IMR-90 (cell line): ENCODE measurements at regions not wholly inside any gene's neighbourhood (a gene's known extent, or its start where the extent isn't known, plus 50 kb on each side); places are given as distances from the start of the nearest gene placed in this dataset.

Experiments used
- ATAC-seq: fragments of 200-7000 bp; cut with Tn5 transposase; 2 replicates; pipeline ENCODE4 v1.9.1; 2020; ENCODE audit warnings: low read depth, mild to moderate bottlenecking, moderate library complexity
- BruUV-seq: library from RNA; stranded (reverse); fragments of 400-500 nt; replicated peaks from 2 replicates; lab custom pipeline; 2021; lab: Mats Ljungman, UMichigan
- CTCF ChIA-PET: fragments of 300-600 bp; formaldehyde crosslinking; extraction: SDS; loops from one replicate; lab custom pipeline; 2021; ENCODE audit warnings: antibody characterized with exemption; lab: Yijun Ruan, JAX
- POLR2A ChIA-PET: fragments of 300-600 bp; sonication (Branson Sonifier 250); formaldehyde crosslinking; loops from one replicate; lab custom pipeline; 2022; ENCODE audit warnings: antibody characterized with exemption; ENCODE audit not compliant: unreplicated experiment; lab: Charles Lee
- DNase-seq: peaks from one replicate; pipeline ENCODE4 v3.0.0; 2013
- H2AFZ ChIP-seq: replicated peaks from 2 replicates; pipeline ENCODE3; 2013; ENCODE audit warnings: low read length, mild to moderate bottlenecking; ENCODE audit not compliant: poor library complexity
- H2AK5ac ChIP-seq: 2 replicates; pipeline ENCODE4 v1.6.1; 2013; ENCODE audit warnings: low read depth, low read length, inconsistent platforms
- H2AK9ac ChIP-seq: replicated peaks from 2 replicates; pipeline ENCODE3; 2013; ENCODE audit warnings: mild to moderate bottlenecking, low read depth, low read length, moderate library complexity; ENCODE audit not compliant: poor library complexity
- H2BK120ac ChIP-seq: 2 replicates; pipeline ENCODE4 v1.6.1; 2013; ENCODE audit warnings: low read depth, low read length, inconsistent platforms
- H2BK15ac ChIP-seq: 3 replicates; pipeline ENCODE4 v1.6.1; 2013; ENCODE audit warnings: low read depth, low read length, inconsistent platforms
- H2BK20ac ChIP-seq: 2 replicates; pipeline ENCODE4 v1.6.1; 2013; ENCODE audit warnings: low read depth, mild to moderate bottlenecking, inconsistent platforms, low read length, moderate library complexity
- H2BK5ac ChIP-seq: 2 replicates; pipeline ENCODE4 v1.6.1; 2013; ENCODE audit warnings: mild to moderate bottlenecking, low read depth, low read length, inconsistent platforms; ENCODE audit not compliant: poor library complexity, severe bottlenecking
- H3K14ac ChIP-seq: replicated peaks from 2 replicates; pipeline ENCODE4 v1.6.1; 2013; ENCODE audit warnings: low read depth, low read length, inconsistent platforms
- H3K18ac ChIP-seq: 2 replicates; pipeline ENCODE4 v1.6.1; 2013; ENCODE audit warnings: low read depth, low read length, control low read depth
- H3K23ac ChIP-seq: 2 replicates; pipeline ENCODE4 v1.6.1; 2013; ENCODE audit warnings: low read depth, low read length, inconsistent platforms
- H3K27ac ChIP-seq: 2 replicates; pipeline ENCODE4 v1.5.1; 2013; ENCODE audit warnings: mild to moderate bottlenecking, control low read depth, low read length; ENCODE audit not compliant: insufficient read depth
- H3K27me3 ChIP-seq: 2 replicates; pipeline ENCODE4 v1.6.1; 2013; ENCODE audit warnings: low read length; ENCODE audit not compliant: control insufficient read depth, insufficient read depth
- H3K36me3 ChIP-seq: 2 replicates; pipeline ENCODE4 v1.6.1; 2013; ENCODE audit warnings: low read length, mixed read lengths; ENCODE audit not compliant: control insufficient read depth, insufficient read depth
- H3K4ac ChIP-seq: 2 replicates; pipeline ENCODE4 v1.6.1; 2013; ENCODE audit warnings: low read depth, low read length, inconsistent platforms
- H3K4me1 ChIP-seq: 2 replicates; pipeline ENCODE4 v1.6.1; 2013; ENCODE audit warnings: low read length, mixed read lengths; ENCODE audit not compliant: control insufficient read depth, insufficient read depth
- H3K4me2 ChIP-seq: 2 replicates; pipeline ENCODE4 v1.6.1; 2013; ENCODE audit warnings: low read depth, mild to moderate bottlenecking, control low read depth, low read length, moderate library complexity
- H3K4me3 ChIP-seq: 2 replicates; pipeline ENCODE4 v1.5.1; 2013; ENCODE audit warnings: low read depth, mild to moderate bottlenecking, control low read depth, low read length, moderate library complexity; ENCODE audit not compliant: insufficient read depth
- H3K56ac ChIP-seq: 2 replicates; pipeline ENCODE4 v1.6.1; 2013; ENCODE audit warnings: low read length, inconsistent platforms; ENCODE audit not compliant: insufficient read depth; ENCODE audit errors: extremely low read depth
- H3K79me1 ChIP-seq, 2 experiments: 2 replicates each; pipeline ENCODE4 v1.6.1; 2013; ENCODE audit warnings: low read length in 2 of 2, inconsistent platforms in 1 of 2, low read depth in 1 of 2
- H3K9ac ChIP-seq: 2 replicates; pipeline ENCODE4 v1.6.1; 2013; ENCODE audit warnings: low read depth, low read length, control low read depth
- H3K9me1 ChIP-seq: 2 replicates; pipeline ENCODE4 v1.6.1; 2013; ENCODE audit warnings: low read length, inconsistent platforms; ENCODE audit not compliant: insufficient read depth
- H3K9me3 ChIP-seq: 2 replicates; pipeline ENCODE4 v1.6.1; 2013; ENCODE audit warnings: low read length; ENCODE audit not compliant: control insufficient read depth, insufficient read depth
- H4K20me1 ChIP-seq: 2 replicates; pipeline ENCODE4 v1.6.1; 2013; ENCODE audit warnings: low read length, inconsistent platforms; ENCODE audit not compliant: insufficient read depth
- H4K5ac ChIP-seq: 2 replicates; pipeline ENCODE4 v1.6.1; 2013; ENCODE audit warnings: mild to moderate bottlenecking, low read depth, low read length, control low read depth
- H4K8ac ChIP-seq, 2 experiments: 2 replicates each; pipeline ENCODE4 v1.6.1; 2013; ENCODE audit warnings: low read depth in 2 of 2, low read length in 2 of 2, control low read depth in 1 of 2, inconsistent platforms in 1 of 2
- H4K91ac ChIP-seq: 2 replicates; pipeline ENCODE4 v1.6.1; 2013; ENCODE audit warnings: low read depth, low read length, inconsistent platforms; ENCODE audit not compliant: insufficient read depth
- BHLHE40 ChIP-seq: fragments of 150-350 bp; IDR thresholded peaks from 2 replicates; pipeline ENCODE4 v1.6.1; 2016; ENCODE audit warnings: mild to moderate bottlenecking, low read depth, low read length
- CEBPB ChIP-seq: IDR thresholded peaks from 2 replicates; pipeline ENCODE4 v1.6.1; 2012; ENCODE audit warnings: low read depth, low read length, improper control_type of control experiment
- MXI1 ChIP-seq: IDR thresholded peaks from 2 replicates; pipeline ENCODE4 v1.6.1; 2012; ENCODE audit warnings: low read depth, mild to moderate bottlenecking, low read length, moderate library complexity, borderline replicate concordance
- POLR2A ChIP-seq: IDR thresholded peaks from 2 replicates; pipeline ENCODE4 v1.6.1; 2012; ENCODE audit warnings: mild to moderate bottlenecking, low read depth, low read length
- RAD21 ChIP-seq: IDR thresholded peaks from 2 replicates; pipeline ENCODE4 v1.6.1; 2012; ENCODE audit warnings: low read length, improper control_type of control experiment
- RFX5 ChIP-seq: IDR thresholded peaks from 2 replicates; pipeline ENCODE4 v1.8.0; 2012; ENCODE audit warnings: low read depth, mild to moderate bottlenecking, low read length, moderate library complexity
- WGBS, 2 experiments: methylation state at CpG; one replicate each; pipeline versions ENCODE4 v1.1.5 to v1.1.7; 2013; ENCODE audit warnings: missing lambda C conversion rate in 2 of 2; ENCODE audit not compliant: insufficient read length in 1 of 2; ENCODE audit errors: extremely low coverage in 2 of 2; 5-methylcytosine and 5-hydroxymethylcytosine counted together
- dilution Hi-C: fragments of 300-500 bp; cut with HindIII; formaldehyde crosslinking; loops from one replicate; pipeline ENCODE4 v1.14.3; 2018; ENCODE audit warnings: low sequenced_read_pairs; ENCODE audit not compliant: unreplicated experiment
- in situ Hi-C: fragments of 300-500 bp; cut with MboI; formaldehyde crosslinking; loops from 3 replicates; pipeline ENCODE4 v1.14.3; 2019; ENCODE audit warnings: low sequenced_read_pairs, inconsistent platforms, mixed read lengths
- intact Hi-C: fragments of 100-400 bp; cut with micrococcal nuclease; formaldehyde crosslinking; loops from 2 replicates; pipeline ENCODE4 v1.10.0; 2022
- TF ChIP-seq, protein P1 (sequence below): fragments of 150-350 bp; IDR thresholded peaks from 2 replicates; pipeline ENCODE4 v1.6.1; 2016; ENCODE audit warnings: low read depth, mild to moderate bottlenecking, low read length, moderate library complexity, borderline replicate concordance
- TF ChIP-seq, protein P2 (sequence below): conservative IDR thresholded peaks from 2 replicates; pipeline ENCODE4 v1.5.1; 2012; ENCODE audit warnings: mild to moderate bottlenecking, low read depth, low read length, improper control_type of control experiment
- TF ChIP-seq, protein P3 (sequence below): fragments of 150-350 bp; IDR thresholded peaks from 2 replicates; pipeline ENCODE4 v1.6.1; 2017; ENCODE audit warnings: mild to moderate bottlenecking, antibody characterized with exemption, low read length, low read depth

DNA sequence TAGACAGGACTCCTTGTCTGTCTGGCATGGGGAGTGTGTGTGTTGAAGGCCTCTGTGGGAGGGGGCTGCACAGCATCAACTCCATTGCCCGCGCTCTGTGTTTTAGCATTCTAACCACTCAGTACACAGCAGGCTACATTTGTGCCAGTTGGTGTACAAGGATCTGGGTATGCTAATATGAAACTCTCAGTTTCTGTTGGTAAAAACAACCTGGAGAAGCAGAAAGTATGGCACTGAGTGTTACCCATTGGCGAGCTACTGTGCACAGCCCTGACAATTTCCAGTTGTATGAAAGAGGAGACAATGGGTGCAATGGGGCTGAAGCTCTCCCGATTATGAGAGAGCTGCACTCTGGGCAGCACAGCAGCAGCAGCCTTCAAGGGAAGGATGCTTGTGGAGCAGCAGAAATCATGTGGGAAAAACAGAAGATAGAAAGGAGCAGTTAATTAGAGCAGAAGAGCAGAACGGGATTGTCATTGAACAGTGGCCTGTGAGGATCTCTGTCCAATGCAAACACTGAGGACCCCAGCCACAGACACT, 443.6 kb downstream of the CBLN2 start:
- H3K36me3 ChIP-seq: no peaks in the 10 kb centered on the region
- no peak overlapping the region for H2AK9ac ChIP-seq
- no peak overlapping the region for H3K18ac ChIP-seq
- ChIA-PET CTCF (no interaction called here), POLR2A (no interaction called here)
- no peak for DNase-seq
- no peak overlapping the region for H3K4me3 ChIP-seq
- no peak overlapping the region for H2BK5ac ChIP-seq
- no peak overlapping the region for H4K8ac ChIP-seq
- H2BK15ac ChIP-seq: no peak overlapping the region
- H3K4me1 ChIP-seq: no peaks in the 10 kb centered on the region
- H4K91ac ChIP-seq: no peak overlapping the region
- H3K4me2 ChIP-seq: no peak overlapping the region
- no peak for TF ChIP-seq BHLHE40
- TF ChIP-seq MXI1: no peak
- TF ChIP-seq RAD21: no peak
- TF ChIP-seq RFX5: no peak
- no peak for TF ChIP-seq CEBPB
- TF ChIP-seq, protein P1, sequence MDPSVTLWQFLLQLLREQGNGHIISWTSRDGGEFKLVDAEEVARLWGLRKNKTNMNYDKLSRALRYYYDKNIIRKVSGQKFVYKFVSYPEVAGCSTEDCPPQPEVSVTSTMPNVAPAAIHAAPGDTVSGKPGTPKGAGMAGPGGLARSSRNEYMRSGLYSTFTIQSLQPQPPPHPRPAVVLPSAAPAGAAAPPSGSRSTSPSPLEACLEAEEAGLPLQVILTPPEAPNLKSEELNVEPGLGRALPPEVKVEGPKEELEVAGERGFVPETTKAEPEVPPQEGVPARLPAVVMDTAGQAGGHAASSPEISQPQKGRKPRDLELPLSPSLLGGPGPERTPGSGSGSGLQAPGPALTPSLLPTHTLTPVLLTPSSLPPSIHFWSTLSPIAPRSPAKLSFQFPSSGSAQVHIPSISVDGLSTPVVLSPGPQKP: no peak
- TF ChIP-seq, protein P2, sequence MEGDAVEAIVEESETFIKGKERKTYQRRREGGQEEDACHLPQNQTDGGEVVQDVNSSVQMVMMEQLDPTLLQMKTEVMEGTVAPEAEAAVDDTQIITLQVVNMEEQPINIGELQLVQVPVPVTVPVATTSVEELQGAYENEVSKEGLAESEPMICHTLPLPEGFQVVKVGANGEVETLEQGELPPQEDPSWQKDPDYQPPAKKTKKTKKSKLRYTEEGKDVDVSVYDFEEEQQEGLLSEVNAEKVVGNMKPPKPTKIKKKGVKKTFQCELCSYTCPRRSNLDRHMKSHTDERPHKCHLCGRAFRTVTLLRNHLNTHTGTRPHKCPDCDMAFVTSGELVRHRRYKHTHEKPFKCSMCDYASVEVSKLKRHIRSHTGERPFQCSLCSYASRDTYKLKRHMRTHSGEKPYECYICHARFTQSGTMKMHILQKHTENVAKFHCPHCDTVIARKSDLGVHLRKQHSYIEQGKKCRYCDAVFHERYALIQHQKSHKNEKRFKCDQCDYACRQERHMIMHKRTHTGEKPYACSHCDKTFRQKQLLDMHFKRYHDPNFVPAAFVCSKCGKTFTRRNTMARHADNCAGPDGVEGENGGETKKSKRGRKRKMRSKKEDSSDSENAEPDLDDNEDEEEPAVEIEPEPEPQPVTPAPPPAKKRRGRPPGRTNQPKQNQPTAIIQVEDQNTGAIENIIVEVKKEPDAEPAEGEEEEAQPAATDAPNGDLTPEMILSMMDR: no peak
- no peak for TF ChIP-seq POLR2A
- TF ChIP-seq, protein P3, sequence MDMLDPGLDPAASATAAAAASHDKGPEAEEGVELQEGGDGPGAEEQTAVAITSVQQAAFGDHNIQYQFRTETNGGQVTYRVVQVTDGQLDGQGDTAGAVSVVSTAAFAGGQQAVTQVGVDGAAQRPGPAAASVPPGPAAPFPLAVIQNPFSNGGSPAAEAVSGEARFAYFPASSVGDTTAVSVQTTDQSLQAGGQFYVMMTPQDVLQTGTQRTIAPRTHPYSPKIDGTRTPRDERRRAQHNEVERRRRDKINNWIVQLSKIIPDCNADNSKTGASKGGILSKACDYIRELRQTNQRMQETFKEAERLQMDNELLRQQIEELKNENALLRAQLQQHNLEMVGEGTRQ: no peak
- H2BK120ac ChIP-seq: no peak overlapping the region
- no peaks in the 10 kb centered on the region for H3K27me3 ChIP-seq
- H3K9me1 ChIP-seq: no peaks in the 10 kb centered on the region
- in situ Hi-C loops: no loop called here
- H3K4ac ChIP-seq: no peak overlapping the region
- no peak overlapping the region for H2AFZ ChIP-seq
- H2AK5ac ChIP-seq: no peak overlapping the region
- H3K14ac ChIP-seq: no peak overlapping the region
- WGBS, 2 experiments: 83% methylated on average over 1 of the region's 5 CpGs; no CpG with 5 or more reads in 1 of the 2 experiments
- H4K5ac ChIP-seq: no peak overlapping the region
- no peak overlapping the region for H2BK20ac ChIP-seq
- no TSS peak for BruUV-seq
- no peak overlapping the region for H3K23ac ChIP-seq
- dilution Hi-C loops: no loop called here
- H3K56ac ChIP-seq: no peak overlapping the region
- no peak overlapping the region for H3K27ac ChIP-seq
- no peaks in the 10 kb centered on the region for H4K20me1 ChIP-seq
- H3K9ac ChIP-seq: no peak overlapping the region
- H3K9me3 ChIP-seq: peaks cover 9% of the 10 kb centered on the region
- H3K79me1 ChIP-seq: no peaks in the 10 kb centered on the region
- no peak for ATAC-seq
- intact Hi-C loops: no loop called here
